DND-41 (cell line): ENCODE measurements at regions not wholly inside any gene's neighbourhood (a gene's known extent, or its start where the extent isn't known, plus 50 kb on each side); places are given as distances from the start of the nearest gene placed in this dataset.

ENCODE experiments used
- EZH2 ChIP-seq: IDR thresholded peaks from 3 replicates; pipeline ENCODE4 v1.6.1; 2012; ENCODE audit warnings: borderline replicate concordance, low read depth, mild to moderate bottlenecking, moderate library complexity, low read length, inconsistent platforms; ENCODE audit not compliant: severe bottlenecking
- TF ChIP-seq, protein P1 (sequence below): IDR thresholded peaks from 2 replicates; pipeline ENCODE4 v1.5.1; 2012; ENCODE audit warnings: borderline replicate concordance, low read length, moderate library complexity, mild to moderate bottlenecking; ENCODE audit not compliant: poor library complexity, severe bottlenecking; ENCODE audit errors: extremely low read depth

DNA sequence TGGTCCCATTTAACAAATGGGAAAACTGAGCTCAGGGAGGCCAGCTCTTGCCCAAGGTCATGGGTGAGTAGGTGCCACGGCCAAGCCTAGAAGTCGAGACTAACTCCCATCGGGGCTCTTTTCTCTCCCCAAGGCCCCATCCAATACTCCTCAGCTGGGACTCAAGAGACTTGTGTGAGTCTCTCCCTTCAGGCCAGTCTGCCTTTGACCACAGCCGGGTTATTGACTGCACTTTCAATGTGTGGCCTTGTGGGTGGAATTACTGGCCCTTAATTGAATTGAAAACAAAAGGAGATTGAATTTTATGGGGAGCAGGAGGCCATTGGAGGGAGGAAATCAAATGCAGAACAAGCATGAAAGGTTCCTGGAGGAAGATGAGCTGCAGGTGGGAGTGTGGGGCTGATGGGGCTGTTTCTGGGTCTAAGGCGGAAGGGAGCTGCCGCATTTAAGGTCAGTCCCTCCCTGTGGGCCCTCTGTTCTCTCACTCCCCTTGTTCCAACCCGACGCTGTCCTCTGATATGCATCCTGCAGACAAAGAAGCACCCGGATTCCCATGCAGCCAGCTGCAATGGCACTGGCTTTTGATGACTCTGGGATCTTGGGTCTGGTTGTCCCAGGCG, 552.8 kb downstream of the MIAT start:
- TF ChIP-seq, protein P1, sequence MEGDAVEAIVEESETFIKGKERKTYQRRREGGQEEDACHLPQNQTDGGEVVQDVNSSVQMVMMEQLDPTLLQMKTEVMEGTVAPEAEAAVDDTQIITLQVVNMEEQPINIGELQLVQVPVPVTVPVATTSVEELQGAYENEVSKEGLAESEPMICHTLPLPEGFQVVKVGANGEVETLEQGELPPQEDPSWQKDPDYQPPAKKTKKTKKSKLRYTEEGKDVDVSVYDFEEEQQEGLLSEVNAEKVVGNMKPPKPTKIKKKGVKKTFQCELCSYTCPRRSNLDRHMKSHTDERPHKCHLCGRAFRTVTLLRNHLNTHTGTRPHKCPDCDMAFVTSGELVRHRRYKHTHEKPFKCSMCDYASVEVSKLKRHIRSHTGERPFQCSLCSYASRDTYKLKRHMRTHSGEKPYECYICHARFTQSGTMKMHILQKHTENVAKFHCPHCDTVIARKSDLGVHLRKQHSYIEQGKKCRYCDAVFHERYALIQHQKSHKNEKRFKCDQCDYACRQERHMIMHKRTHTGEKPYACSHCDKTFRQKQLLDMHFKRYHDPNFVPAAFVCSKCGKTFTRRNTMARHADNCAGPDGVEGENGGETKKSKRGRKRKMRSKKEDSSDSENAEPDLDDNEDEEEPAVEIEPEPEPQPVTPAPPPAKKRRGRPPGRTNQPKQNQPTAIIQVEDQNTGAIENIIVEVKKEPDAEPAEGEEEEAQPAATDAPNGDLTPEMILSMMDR = no peak
- no peak for TF ChIP-seq EZH2
